ENCODE measurements at regions not wholly inside any gene's neighbourhood (a gene's known extent, or its start where the extent isn't known, plus 50 kb on each side); places are given as distances from the start of the nearest gene placed in this dataset.

DNA sequence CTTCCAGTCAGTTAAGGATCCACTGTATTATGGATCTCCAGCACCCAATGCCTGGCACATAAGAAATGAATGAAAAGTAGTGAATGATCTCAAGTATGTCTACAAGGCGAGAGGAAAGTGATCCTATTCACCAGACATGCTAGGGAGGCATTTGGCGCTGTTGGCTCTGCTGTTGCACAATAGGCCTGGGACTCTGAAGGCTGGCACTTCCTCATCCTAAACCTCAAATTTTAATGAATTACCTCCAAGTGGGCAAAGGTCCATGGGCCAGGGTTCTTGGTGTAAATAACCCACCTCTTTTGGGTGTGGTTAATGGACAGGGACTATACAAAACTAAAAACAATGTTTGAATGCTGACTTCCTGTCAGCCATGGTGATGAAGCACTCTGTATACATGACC, 173.4 kb upstream of the PZP start:
- in situ Hi-C loops (cut with MboI; ENCODE audit: low pct_unique_long_range_greater_than_20kb, low sequenced_read_pairs, unreplicated experiment) = no loop called here
- DNase-seq (ENCODE audit: low spot score) = no peak
- no peak for TF ChIP-seq CTCF (IDR thresholded peaks at IDR 0.05; ENCODE audit: extremely low read depth, insufficient read depth, missing control alignments)

GRCh38 chr12:9380650-9381049, 172.5 kb upstream of the PZP start:
- no peak for DNase-seq (ENCODE audit: low spot score)
- TF ChIP-seq CTCF (IDR thresholded peaks at IDR 0.05; ENCODE audit: extremely low read depth, insufficient read depth, missing control alignments) = no peak
- in situ Hi-C loops (cut with MboI; ENCODE audit: low pct_unique_long_range_greater_than_20kb, low sequenced_read_pairs, unreplicated experiment) = no loop called here

- TF ChIP-seq CTCF (IDR thresholded peaks at IDR 0.05; ENCODE audit: extremely low read depth, insufficient read depth, missing control alignments) = no peak
- in situ Hi-C loops (cut with MboI; ENCODE audit: low pct_unique_long_range_greater_than_20kb, low sequenced_read_pairs, unreplicated experiment) = no loop called here
- DNase-seq (ENCODE audit: low spot score) = no peak
Measured at GRCh38 chr12:9379023-9379742, 171.0 kb upstream of the PZP start.

- in situ Hi-C loops (cut with MboI; ENCODE audit: low pct_unique_long_range_greater_than_20kb, low sequenced_read_pairs, unreplicated experiment) = no loop called here
- TF ChIP-seq CTCF (IDR thresholded peaks at IDR 0.05; ENCODE audit: extremely low read depth, insufficient read depth, missing control alignments) = peak; percentile 50
Measured at GRCh38 chr12:9378430-9378835, 170.2 kb upstream of the PZP start.

GRCh38 chr12:9372202-9372601, 164.0 kb upstream of the PZP start:
- peak; percentile 24 for TF ChIP-seq CTCF (IDR thresholded peaks at IDR 0.05; ENCODE audit: extremely low read depth, insufficient read depth, missing control alignments)
- no peak for DNase-seq (ENCODE audit: low spot score)
- in situ Hi-C loops (cut with MboI; ENCODE audit: low pct_unique_long_range_greater_than_20kb, low sequenced_read_pairs, unreplicated experiment) = no loop called here

More at GRCh38 chr12:9378430-9378835, 170.2 kb upstream of the PZP start:
- DNase-seq (ENCODE audit: low spot score) = no peak

DNA sequence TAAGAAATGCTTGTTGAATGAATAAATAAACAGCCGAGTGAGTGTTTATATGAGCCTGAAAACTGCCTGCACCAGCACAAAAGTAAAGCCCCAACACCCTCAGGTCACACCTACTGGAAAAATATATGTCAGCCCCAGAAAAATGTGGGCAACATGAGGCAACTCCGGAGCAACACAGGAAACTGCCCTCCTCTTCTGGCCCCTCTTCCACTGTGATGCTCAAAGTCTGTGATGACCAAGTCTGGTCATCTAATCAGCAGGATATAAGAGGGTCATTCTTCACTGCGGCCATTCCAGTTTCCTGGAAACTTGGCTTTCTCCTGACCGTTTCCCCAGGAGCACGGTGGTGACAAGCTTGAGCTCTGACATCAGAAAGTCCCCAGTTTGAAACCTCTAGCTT, 159.6 kb upstream of the PZP start:
- in situ Hi-C loops (cut with MboI; ENCODE audit: low pct_unique_long_range_greater_than_20kb, low sequenced_read_pairs, unreplicated experiment) = no loop called here
- no peak for TF ChIP-seq CTCF (IDR thresholded peaks at IDR 0.05; ENCODE audit: extremely low read depth, insufficient read depth, missing control alignments)
- DNase-seq (ENCODE audit: low spot score) = no peak
